GM10847 (cell line): ENCODE measurements at regions not wholly inside any gene's neighbourhood (a gene's known extent, or its start where the extent isn't known, plus 50 kb on each side); places are given as distances from the start of the nearest gene placed in this dataset.

Source experiments
- POLR2A ChIP-seq: IDR thresholded peaks from 2 replicates; pipeline ENCODE4 v1.6.1; 2011; ENCODE audit not compliant: insufficient read length; ENCODE audit errors: extremely low read depth

DNA sequence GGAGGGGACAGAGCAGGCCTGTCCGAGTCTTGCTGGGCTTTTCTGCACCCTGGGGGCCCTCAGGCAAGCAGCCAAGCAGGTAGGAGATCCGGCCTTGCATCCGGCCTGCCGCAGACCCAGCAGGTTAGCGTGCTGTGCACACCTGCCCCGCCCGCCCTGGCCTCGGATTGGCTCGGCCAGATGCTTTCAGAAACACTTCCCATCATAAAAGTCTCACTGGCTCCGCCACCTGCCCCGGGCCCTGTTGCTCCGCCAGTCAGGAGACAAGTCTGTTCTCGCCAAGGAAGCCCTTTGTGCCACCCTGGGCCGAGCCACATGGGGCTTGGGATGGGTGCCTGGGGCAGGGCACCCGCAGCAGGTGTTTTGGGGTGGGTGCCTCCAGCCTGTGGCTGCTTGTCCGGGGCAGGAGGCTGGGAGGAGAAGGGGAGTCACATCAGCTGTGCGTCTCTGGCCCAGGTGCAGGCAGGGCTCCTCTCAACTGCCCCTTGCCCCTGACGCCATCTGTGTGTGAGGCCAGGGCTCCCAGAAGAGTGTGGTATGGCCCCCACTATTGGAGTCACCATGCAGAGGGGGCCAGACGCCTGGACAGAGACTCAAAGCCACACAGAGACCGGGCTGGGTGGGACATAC is 228.2 kb upstream of the GSE1 start:
- no peak for TF ChIP-seq POLR2A

DNA sequence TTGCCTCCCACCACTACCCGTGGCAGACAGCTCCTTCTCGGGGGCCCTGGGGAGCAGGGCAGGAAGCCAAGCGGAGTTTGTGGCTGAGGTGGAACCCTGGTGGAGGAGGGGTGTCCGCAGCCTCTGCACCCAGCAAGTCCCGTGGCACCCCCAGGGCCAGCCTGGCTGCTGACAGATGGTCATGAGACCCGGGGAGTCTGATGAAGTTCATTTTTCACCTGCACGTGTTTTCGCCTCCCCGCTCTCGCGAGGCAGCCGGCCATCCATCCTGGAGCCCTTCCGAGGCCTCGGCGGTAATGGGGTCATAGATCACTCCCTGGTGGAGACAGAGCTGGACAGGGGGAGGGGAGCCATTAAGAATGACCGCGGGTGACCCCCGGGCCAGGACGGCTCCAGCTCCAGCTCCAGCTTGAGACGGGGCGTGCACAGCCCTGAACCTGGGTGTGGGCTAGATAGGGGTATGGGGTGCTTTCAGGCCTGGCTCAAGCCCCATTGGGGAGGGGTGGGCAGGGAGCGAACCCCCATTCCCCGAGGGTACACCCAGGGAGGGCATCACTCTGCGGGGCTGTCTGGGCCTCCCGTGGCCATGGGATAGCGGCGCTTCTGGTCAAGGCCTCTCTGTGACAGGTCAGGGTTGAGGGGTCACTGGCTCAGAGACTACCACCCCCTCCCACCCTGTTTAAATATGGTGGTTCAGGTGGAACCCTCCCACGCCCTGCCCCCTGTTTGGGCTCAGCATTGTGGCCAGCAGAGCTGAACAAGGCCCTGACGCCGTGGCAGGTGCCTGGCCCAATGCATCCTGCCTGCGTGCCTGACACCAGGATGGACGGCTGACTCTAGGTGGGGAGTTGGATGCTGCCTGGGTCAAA is 227.4 kb upstream of the GSE1 start:
- TF ChIP-seq POLR2A: no peak

DNA sequence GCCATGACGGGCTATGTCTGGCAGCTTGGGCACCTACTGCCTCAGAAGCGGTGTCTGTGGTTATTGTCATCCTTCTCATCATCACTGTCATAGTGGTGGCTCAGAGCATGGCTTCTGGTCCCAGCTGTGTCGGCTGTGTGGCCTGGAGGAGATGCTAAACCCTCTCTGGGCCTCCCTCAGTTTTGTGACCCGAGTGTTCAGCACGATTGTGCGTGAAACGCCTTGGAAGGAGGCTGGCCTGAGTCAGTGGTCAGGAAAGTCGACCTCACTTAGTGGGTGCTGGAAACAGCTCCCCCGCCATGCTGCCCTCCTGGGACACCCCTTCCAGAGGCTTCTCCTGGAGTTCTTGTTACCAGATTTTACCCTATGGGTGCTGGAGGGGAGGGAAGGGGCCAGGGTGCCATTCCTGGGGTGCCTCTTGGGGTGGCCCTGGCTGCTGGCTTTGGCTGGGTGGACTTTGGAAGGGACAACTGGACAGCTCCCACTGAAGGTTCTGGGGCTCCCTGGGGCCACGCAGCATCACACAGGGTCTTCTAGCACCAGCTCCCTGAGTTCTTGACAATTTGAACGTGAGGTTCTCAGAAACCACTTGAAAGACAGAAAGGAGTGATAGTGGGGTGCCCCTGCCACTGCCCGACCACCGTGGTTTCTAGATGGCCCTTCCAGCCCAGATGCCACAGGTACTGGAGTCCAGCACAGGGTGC is 226.5 kb upstream of the GSE1 start:
- no peak for TF ChIP-seq POLR2A

DNA sequence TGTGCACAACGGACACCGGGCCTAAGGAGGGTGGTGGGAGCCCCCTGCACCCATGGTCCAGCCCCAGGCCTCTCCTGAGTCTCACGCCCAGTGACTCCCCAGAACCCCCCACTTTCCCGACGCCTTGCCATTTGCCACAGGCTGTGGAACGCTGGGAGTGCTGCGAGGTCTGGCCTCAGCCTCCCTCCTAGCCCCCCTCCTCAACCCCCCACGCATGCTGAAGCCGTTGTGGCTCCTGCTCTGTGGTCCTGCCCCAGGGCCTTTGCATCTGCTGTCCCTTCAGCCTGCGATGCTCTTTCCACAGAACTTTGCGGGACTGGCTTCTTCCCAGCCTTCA is 226.0 kb upstream of the GSE1 start:
- no peak for TF ChIP-seq POLR2A

DNA sequence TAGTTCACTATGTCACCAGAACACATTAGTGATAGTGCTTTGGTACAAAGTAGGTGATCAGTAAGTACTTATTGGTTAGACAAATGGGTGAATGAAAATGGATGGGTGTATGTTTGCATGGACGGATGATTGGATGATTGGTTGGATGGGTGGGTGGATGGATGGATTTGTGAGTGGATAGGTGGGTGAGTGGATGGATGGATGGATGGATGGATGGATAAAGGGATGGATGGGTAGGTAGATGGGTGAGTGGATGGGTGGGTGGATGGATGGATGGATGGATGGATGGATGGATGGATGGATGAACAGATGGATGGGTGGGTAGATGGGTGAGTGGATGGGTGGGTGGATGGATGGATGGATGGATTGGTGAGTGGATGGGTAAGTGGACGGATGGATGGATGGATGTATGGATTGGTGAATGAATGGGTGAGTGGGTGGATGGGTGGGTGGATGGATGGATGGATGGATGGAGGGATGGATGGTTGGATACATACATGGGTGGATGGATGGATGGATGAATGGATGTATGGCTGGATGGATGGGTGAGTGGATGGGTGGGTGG is 225.3 kb upstream of the GSE1 start:
- TF ChIP-seq POLR2A: no peak

DNA sequence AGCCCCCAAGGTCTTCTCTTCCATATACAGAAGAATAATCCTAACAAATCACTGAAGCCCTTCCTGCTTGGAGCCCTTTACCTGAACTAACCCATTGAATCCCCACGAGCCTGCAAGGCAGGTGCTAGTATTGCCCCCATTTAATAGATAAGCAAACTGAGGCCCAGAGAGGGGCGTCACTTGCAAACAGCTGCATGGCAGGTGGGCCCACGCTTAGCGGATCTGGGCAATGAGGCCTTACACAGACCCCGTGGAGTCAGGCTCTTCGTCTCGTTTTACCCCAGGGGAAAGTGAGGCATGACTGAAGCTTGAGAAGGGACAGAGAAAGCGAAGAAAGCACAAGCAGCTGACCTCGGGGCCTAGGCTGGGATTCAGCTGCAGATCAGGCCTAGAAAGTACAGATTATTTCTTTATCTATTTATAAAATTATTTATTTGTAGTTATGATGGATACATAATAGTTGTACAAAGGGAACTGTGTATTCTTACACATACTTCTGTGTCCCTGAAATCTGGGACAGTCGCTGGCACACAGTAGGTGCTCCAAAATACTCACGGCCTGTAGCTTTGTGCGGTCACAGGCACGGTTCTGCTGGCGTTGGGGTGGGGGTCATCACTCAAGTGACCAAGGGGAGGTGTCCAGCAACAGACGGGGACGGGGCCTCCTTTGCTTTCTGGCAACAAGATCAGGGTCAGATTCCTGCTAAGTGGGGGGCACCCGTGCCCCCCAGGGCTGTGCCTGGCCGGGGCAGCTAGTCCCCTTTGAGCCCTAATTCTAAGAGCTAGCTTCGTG is 223.2 kb upstream of the GSE1 start:
- TF ChIP-seq POLR2A: no peak

DNA sequence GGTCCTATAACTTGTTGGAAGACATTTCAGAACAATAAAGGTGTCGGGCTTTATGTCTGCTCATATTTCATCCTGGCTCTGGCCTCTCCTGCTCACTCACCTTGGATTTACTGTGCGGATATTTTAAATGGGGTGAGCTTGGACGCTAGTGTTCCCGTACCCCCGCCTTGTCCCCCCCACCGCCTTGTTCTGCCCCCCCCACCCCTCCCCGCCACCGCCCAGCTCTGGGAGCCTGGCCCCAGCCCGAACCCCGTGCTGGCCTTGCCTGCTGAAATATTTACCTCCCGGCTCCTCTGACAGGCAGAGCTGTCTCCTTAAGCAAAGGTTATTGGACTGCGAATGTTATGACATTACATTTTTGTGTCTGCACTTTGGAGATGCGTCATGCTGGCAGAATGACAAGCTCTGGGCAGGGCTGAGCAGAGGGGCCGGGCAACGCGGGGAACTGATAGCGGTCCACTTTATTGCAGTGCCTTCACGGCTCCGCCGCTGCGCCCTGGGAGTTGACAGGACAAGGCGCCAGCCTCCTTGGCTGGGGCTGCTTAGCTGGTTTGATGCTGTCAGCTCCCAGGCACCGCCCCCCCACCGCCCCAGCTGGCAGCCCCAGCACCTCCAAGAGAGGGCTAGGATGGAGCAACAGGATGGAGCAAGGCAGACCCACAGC is 222.5 kb upstream of the GSE1 start:
- TF ChIP-seq POLR2A: no peak

DNA sequence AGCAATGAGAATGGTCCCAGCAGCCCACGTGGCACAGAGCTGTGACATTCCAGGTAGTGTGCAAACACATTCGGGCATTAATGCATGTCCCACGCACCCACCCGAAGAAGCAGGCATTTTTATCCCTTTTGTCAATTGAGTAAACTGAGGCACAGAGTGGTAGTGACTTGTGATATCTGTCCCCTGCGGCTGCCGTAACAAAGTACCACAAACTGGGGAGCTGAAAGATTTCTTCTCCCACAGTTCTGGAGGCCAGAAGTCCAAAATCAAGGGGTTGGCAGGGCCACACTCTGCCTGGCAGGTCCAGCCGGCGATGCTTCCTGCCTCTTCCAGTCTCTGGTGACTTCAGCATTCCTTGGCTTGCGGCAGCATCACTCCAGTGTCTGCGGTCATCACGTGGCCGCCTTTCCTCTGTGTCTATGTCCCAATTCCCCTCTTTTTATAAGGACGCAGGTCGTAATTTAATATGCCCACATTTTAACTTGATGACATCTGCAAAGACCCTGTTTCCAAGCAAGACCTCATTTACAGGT is 221.9 kb upstream of the GSE1 start:
- TF ChIP-seq POLR2A: no peak

DNA sequence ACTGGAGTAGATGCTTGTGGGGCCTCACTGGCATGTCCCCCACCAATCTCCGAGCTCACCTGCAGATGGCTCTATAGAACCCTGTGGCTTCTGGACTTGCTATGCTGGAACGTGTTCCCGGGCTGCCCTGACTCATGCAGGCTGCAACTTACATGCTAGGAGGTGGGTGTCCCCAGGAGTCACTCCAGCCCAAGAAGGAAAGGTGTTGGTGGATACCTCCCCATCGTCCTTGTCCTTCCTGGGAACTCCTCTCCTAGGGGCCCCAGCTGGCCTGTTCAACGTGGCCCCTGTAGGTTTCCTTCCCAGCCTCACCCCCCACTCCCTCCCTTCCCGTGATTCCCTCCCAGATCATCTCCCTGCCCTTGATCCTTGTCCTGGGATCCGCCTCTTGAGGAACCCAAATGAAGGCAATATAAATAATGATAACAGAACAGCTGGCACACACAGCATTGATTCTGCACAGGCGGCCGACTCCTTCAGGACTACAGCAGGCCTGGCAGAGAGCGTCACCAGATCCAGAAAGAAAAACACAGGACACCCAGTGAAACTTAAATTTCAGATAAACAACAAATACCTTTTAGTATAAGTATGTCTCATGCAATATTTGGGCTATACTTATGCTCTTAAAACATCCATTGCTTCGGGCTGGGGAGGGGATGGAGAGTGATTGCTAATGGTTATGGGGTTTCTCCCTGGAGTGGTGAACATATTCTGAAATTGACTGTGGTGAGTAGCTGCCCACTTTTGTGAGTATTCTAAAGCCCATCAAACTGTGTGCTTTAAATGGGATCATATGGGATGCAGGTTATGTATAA is 221.1 kb upstream of the GSE1 start:
- TF ChIP-seq POLR2A: no peak

DNA sequence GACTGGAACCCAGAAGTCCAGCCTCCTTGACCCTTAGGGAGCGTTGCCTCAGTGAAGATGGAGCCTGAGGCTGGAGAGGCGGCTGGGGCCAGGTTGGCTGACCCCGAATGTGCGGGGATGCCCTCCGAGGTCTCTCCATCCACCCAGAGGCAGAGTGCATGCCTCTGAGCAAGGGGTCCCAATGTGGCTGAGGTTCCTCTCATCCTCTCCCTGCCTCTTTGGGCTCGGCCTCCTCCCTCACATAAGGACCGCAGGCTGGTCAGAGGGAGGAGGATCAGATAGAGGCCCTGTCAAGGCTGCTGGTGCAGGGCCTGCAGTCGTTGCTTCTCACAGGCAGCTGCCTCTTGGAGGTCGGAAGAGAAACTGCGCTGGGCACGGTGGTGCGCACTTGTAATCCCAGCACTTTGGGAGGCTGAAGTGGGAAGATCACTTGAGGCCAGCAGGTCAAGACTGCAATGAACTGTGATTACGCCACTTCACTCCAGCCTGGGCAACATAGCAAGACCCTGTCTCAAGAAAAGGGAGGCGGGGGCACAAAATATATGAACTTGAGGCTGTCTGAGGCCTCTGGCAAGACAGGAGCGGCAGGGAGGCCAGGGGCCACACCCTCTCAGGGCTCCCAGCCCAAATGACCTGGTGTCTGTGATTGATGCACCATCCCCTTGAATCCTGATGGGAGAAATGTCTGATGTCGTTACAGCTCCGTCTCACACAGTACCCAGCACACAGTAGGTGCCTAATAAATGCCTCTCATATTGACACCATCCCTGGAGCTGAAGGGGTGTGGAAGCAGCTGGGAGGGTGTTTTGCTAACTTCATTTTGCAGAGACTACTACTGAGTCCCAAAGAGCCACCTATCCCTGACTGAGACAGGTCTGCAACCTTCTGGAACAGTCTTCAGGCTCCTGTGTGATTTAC is 220.1 kb upstream of the GSE1 start:
- no peak for TF ChIP-seq POLR2A

DNA sequence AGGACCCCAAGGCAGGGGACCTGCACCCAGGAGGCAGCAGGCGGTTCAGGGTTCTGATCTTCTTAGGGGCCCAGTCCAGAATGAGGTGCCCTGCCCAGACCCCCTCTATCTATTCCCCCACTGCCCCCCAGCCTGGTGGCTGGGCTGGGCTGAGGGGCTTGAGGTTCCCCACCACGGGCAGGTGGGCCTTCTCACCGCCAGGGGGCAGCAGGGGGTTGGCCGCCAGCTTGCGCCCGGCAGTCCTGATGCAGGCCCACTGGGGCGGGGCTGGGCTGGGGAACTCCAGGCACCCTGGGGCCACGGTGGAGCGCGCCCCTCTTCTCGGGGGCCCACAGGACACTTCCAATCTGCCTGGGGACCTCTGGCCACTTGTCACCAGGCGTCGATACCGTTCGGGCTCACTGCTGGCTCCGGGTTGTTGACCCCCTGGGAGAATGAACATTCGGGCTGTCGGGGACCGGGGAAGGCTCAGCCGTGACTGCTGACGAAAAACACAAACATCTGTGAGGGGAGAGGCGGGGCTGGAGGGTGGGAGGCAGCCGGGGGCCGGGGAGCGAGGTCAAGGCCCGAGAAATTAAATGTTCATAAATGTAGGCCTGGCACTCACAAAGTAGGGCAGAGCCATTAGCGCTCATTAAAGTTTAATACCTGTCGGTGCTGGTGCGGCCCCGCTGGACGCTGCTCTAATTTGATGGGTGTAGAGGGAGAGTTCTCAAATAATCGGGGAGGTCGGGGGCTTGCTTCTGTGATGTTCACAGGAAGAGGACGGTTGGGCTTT is 219.3 kb upstream of the GSE1 start:
- no peak for TF ChIP-seq POLR2A

DNA sequence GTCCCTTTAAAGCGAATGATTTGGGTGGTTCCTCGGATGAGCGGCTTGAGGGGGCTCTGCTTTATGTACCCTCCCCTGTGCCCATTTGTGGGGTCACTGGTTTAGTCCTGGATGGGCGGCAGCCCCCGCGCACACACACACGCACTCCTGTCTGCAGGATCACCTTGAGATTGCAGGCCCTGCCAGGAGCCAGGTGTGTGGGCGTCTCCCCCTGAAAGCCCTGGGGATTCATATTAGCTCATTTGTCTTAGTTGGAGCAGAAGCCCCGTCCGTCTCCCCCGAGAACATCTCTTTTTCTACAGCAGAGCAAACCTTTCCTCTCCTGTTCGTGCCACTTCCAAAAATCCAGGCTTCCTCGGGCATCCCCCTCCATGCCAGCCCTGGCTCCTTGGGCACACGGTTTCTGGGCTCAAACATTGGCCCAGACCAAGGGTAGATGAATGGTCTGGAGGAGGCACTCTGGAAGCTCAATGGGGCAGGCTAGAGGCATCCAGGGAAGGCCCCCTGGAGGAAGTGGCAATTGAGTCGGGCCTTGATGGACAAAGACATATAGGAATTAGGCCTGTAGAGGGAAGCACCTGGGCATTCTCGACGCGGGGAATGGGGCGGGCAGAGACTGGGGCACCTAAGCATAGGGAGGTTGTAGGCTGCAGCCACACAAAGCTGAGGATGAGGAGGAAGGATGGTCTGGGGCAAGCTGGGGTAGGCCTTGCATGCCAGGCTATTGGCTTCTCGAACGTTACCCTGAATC is 218.5 kb upstream of the GSE1 start:
- no peak for TF ChIP-seq POLR2A
